22Rv1 (cell line): ENCODE measurements at regions not wholly inside any gene's neighbourhood (a gene's known extent, or its start where the extent isn't known, plus 50 kb on each side); places are given as distances from the start of the nearest gene placed in this dataset.

ENCODE experiments used
- CTCF ChIP-seq: fragments of 450-650 bp; IDR thresholded peaks from 2 replicates; pipeline ENCODE4 v1.5.1; 2017; ENCODE audit warnings: mild to moderate bottlenecking
- ZFX ChIP-seq: fragments of 450-650 bp; IDR thresholded peaks from 2 replicates; pipeline ENCODE4 v1.6.1; 2017; ENCODE audit warnings: antibody characterized with exemption, borderline replicate concordance

- no peak for TF ChIP-seq CTCF
- no peak for TF ChIP-seq ZFX
Observed at GRCh38 chr18:10313016-10313342, 141.5 kb upstream of the APCDD1 start.
